NCI-H1048 (cell line): ENCODE measurements at regions not wholly inside any gene's neighbourhood (a gene's known extent, or its start where the extent isn't known, plus 50 kb on each side); places are given as distances from the start of the nearest gene placed in this dataset.

ENCODE experiments used
- DNase-seq: peaks from one replicate; lab custom pipeline; 2025; lab: John Stamatoyannopoulos, UW

DNA sequence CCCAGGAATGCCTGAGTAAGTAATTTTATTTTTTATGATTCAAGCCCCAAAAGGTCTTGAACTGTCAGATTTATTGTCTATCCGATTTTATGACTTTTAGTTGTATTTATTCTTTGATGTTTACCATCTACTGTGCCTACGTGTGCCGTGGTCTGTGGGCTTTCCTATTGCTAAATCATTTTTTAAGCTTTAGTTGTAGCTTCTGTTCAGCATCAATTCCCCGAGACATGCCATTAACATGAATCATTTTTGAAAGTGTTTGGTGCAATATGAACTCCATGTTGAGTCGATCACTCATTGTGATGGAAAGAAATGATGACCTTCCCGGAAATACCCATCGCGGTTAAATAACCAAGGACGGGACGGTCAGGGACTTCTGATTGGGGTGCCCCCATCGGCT is 268.7 kb upstream of the THRB start:
- DNase-seq: no peak

DNA sequence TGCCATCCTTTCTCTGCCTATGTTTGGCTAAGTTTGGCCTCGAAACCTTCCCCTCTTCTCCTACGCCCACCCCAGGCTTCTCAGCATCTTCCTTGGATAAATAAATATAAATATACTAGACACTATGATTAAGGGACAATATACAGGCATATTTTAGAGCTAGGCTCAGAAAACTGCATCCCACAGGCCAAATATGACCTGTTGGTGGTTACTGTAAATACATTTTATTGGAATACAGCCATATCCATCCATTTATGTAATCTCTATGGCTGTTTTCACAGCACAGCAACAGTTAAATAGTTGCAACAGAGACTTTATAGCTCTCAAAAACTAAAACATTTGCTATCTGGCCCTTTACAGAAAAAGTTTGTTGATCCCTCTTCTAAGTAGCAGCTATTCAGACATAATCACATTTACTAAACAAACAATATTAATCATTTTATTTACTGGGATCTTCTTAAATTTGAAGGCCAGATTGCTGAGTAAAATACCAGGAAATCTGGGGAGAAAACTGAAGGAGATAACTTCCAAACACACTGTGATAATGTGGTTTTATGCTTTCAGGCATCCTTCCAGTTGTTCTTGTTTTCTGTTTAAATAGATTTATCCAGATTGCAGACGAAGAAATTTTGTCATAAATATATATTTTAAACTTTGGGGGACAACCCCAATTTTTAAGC is 269.7 kb upstream of the THRB start:
- DNase-seq: no peak

DNA sequence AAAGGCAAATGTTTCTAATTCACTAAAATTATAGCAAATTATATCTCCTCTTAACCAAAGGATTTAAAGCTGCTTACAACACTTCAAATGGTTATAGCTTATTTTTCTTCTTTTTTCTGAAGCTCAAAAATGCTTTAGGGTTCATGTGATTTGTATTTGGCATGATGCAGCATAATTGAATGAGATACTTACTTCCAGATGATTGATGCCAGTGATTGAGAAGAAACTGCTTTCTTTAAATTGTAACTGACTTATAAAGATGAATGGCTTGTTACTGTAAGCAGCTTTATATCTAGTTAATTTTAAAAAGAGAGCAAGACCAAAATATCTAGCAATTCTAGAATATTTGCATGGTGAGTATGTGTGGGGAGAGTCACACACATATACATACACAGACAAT is 270.7 kb upstream of the THRB start:
- DNase-seq: no peak

DNA sequence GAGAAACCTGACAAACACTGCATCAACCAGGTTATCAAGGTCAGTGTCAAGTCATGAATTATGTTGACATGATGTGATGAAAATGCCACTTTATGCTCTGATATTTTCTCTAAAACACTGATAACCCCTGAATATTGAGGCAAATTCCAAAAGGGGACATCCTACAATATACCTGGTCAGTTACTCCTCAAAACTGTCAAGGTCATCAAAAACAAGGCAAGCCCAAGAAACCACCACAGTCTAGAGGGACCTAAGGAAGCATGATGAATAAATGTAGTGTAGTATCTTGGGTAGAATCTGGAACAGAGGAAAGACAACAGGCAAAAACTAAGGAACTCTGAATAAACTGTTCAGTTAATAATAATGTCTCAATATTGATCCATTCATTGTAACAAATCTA is 275.3 kb upstream of the THRB start:
- no peak for DNase-seq

DNA sequence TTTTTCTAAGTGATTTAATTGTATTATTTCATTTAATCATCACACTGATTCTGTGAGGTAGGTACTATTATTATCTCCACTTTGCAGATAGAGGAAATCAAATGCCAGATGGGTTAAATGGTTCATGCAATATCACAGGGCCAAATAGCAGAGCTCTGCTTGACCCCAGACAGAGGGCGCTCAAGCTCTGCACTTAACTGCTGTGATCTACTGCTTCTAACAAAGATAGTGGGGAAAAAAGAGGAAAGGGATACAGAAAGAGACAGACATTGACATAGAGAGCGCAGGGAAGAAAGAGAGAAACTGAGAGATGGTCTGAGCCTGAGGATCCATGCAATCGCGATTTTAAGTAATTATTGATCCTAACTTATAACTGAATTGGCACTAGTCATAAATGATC is 279.1 kb upstream of the THRB start:
- DNase-seq: peak; percentile 48

DNA sequence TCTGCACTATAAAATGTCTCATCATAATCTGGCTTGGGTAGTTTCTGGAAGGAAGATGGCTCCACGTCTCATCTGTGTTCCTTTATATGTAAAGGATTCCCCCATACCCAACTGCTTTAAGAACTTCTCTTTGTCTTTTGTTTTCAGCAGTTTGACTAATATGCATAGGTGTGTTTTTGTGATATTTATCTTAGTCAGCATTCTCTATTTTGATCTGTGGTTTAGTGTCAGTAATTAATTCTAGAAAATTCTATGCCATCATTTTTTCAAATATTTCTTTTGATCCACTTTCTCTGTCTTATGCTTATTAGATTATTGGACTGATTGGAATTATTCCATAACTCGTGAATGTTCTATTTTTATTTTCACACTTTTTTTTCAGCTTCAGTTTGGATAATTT is 286.3 kb upstream of the THRB start:
- no peak for DNase-seq

DNA sequence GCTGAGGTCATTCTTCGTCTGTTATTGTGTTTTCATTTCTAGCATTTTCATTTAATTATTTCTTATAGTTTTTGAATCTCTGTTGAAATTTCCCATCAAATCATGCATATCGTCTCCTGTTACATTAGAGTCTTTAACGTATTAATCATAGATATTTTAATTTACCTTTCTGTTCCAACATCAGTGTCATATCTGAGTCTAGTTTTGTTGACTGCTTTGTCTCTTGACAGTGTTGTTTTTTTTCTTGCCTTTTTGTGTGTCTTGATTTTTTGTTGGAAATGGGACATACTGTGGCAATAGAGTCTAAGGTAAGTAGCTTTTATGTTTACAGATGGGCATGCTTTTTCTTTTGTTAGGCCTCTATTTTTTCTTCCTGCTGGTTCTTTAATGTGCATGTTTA is 286.8 kb upstream of the THRB start:
- DNase-seq: no peak

DNA sequence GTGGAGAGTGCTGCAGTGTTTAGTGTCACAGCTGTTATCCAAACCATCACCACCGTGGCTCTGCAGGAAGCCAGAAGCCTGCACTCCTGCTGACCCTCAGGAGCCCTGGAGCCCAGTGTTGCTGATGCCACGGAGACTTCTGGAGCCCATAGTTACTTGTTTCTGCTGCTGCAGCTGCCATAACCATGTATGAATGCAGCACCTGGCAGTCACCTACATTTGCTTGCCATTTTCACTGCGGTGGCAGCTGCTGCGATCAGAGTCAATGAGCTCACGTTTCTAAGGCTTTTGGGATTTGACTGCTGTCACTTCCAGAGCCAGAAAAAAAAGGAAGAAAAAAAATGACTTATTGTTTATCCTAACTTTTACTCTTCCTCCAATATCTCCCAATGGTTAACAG is 299.2 kb upstream of the THRB start:
- DNase-seq: no peak

DNA sequence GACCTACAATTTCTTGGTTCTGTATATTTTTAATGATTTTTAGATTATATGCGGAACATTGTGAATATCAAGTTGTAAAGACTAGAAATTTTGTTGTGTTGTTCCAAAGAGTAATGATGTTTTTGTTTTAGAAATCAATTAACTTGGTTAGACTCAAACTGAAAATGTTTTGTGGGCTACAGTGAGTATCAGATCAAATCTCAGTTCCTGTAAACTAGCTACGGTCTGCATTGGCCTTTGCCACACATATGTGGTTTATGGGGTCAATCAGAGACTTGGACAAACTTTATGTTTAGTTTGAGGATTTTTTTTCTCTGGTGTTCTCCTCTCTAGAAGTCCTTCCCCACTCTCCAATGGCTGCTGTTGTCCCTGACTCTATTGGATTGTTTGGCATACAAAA is 308.0 kb upstream of the THRB start:
- DNase-seq: no peak

DNA sequence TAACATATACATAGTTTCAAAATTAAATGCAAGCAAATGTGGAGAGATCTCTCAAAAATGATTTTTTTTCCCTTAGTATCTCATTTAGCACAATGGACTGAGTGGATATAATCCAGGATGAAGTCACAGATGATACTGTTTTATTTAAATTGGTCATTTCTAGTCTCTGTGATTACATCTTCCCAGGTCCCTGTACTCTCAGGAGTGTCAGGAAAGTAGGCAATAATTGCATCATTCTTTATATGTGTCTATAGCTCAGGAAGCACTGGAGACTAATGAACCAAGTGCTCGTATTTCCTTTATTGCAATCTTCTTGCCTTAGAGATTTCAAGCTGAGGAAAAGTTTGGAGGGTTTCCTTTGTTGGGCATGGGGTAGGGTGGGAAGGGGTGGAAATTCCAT is 309.4 kb upstream of the THRB start:
- DNase-seq: no peak

DNA sequence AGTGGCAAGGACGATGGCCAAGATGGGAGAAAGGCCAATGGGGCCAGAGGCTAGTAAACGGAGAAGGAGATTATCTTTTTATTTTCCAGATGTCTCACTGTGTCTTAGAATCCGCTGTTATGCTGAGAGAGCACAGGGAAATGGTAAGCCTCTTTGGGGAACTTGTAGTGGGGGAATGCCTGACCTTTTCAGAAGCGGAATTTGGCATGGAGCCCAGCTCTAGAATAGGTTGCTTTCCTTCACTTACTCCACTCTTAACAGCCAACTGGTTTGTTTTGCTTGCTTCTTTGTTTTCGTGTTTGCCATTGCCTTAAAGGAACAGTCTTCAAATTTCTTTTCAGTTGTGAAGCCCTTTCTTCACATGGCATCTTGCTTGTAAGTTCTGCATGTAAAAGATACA is 316.2 kb upstream of the THRB start:
- no peak for DNase-seq

DNA sequence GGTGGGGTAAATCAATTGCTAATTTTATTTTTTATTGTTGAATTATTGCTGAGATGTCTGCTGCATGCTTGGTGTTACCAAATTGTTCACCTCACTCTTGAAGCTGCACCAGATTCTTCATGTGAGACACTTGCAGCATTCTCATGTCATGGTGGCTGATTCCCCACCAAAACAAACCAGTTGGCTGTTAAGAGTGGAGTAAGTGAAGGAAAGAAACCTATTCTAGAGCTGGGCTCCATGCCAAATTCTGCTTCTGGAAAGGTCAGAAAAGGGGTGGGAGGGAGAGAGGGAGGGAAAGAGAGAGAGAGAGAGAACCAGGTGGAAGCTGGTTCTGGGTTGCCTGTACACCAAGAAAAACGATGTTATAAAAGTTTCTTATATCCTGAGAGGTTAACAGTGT is 317.5 kb upstream of the THRB start:
- no peak for DNase-seq

DNA sequence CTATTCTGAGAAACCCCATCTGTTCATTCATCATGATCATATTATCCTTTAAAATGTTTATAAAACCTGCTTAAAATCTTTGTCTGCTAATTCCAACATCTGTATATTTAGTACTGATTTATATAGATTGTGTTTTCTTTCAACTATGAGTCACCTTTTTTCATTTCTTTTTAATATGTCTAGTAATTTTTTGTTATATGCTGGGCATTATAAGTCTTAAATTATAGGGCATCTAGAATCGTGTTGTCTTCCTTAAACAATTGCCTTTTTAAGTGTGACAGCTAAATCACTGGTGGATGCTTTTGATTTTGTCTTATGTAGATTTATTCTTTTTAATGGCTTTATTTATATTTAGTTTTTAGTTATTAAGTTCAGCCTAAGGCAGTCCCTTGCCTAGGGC is 323.4 kb upstream of the THRB start:
- DNase-seq: no peak

DNA sequence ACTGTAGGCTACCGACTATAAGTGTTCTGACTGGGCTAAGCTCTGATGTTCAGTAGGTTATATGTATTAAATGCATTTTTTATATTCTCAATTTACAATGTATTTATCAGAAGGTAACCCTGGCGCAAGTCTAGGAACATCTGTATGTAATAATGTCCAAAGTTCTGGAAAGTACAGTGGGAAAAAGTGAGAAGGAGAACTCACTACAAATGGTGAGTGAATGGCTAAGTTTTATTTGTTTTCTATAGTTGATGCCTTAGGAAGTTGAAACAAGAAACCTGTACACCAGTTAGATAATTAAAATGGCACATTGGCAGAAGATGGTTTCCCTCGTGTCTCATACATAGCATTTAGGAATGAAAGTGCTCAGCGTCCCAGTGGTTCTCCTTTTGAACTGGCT is 333.4 kb upstream of the THRB start:
- DNase-seq: no peak

DNA sequence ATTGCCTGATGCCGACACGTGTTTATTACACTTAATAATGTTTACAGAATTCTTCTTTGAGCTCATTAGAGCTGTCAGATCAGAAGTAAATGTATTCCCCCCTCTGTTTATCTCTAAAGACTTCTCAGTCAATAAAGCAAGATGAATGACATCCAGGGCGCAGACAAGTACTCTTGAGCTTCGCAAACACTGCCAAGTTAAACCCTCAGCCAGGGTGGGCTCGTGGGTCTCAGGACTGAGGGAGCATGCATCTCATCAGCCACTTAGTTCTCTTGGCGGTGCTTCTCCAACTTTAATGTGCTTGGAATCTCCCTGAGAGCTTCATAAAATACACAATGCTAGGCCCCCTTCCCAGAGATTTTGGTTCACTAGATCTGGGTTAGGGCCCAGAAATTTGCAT is 333.9 kb upstream of the THRB start:
- no peak for DNase-seq

DNA sequence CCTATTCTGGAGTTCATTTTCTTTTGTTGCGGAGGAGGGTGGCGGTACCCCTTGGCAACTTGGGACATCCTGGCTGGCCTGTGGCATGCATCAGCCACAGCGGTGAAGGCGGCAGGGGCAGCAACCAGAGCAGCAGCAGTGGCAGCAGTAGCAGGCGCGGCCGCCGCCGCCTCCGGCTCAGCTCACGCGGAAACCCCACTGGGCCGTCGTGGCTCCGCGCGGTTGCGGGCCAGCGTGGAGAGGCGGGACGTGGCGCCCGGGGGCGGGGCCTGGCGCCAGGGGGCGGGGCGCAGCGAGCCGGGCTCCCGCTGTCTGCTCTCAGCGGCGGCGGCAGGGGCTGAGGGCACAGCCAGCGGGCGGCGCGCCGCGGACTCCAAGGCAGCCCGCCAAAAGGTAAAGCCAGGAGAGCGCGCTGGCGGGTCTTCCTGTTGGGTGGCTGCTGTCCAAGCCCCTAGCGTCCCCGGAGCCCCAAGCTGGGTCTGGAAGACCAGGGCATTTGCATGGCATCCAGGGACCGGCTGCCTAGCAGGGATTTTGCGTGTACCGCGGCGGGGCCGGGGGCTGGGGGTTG is 334.4 kb upstream of the THRB start:
- DNase-seq: peak; percentile 30

DNA sequence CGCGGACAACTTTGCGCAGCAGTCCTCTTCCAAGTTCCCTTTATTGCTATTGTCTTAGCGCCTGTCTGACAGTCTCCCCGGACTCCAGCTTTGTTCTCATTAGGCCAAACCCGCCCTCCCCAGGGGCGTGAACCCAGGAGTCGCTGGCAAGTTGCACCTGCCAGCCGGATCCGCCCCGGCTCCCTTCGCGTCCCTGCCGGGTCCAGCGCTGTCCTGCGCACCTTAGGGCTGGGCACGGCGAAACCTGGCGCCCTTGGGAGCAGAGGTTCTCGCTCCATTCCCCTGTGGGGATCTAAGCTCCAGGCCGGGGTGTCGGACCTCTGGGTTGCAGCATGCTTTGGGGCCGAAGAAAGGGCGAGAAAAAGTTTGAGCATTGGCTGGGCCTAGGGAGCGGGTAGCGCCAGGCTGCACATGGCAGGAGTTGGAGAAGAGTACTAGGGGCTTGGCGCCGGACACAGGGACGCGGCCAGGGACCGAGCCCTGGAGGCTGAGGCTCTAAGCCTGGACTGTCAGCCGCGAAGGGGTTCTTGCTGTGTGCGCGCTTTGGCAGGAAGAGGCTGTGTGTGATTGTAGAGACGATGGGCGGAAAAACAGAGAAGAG is 335.1 kb upstream of the THRB start:
- DNase-seq: no peak

DNA sequence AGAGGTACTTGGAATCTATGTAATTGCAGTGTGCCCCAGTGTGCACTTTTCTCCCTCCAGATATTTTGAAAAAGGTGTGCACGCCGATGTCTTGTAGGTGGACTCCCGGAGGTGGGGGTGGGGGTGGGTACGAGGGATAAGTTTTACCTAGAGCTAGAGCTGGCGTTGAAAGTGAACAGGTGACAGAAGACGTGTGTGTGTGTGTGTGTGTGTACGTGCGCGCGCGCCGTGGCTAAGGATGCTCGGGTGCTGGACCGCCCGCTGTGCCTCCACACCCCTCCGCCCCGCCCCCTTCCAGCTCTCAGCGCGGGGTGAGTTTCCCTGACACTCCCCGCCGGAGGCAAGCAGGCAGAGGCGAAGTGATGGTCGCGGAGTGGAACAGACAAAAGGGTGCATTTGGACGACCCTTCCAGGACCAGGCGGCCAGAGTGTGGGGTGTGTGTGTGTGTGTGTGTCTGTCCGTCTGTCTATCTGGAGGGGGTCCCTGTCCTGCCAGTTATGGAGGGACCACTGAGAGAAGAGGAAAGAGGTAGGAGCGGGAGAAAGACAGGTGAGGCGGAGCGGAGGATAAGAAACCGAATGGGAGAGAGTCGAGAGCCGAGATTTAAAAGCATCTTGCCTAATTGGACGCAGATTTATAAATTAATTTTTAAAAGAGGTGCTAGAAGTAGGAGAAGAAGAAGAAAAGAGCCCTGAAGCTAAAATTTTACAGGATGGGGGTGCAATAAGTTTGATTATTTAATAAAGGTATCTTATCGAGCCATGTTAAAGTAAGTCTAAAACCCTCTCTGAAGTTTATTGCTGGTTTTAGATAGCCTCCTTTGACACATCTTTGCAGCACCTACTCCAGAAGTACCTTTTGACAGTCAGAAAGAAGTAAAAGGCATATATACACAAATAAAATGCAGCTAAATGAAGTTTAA is 335.8 kb upstream of the THRB start:
- DNase-seq: no peak

DNA sequence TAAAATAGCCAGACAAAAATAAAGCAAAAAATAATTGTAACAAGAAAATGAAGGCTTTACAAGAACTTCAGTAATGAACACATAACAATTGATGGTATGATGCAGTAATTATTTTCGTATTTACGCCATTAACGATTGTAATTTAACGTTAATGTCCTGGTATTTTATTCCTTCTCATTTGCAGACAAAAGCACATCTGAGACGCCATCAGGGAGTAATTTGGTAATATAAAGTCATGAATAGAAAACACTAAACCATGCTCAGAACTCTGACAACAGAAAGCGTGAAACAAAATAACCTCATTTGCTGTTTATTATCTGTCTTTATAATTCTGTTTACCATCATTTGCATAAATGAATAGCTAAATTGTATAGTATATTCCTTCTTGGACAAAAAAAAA is 336.6 kb upstream of the THRB start:
- DNase-seq: no peak

DNA sequence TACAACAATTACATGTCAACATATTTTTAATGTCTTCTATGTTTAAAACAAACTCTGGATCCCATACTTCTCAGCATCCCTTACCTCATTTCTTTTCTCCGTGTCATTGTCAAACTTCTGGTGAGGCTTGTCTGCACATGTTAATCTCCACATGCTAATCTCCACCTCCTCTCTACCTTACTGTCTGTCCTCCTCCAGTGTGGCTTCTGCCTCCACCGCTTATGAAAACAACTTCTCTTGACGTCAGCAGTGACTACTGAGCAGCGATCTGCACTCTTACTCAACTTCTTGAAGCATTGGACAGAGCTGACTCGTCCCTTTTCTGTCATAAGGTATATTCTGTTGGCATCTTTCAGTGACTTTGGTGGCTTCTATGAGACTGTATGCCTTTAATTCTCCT is 338.2 kb upstream of the THRB start:
- no peak for DNase-seq

DNA sequence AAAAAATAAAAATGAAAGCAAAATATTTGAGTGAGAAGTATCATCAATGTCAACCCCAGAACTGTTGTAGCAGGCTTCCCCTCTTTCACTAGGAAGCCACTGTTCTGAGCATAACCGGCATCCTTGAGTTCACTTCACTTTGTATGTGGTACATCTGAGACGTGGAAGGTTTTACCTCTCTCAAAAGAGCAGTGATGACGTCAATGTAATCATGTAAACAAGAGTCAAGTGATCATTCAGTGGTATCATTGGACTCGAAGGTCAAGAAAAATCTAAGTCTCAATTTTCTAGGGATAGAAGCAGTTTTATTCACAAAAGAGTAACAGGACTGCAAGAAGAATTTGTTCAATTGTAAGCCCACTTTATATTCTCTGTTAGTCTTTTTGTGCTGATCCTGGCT is 339.8 kb upstream of the THRB start:
- DNase-seq: no peak

DNA sequence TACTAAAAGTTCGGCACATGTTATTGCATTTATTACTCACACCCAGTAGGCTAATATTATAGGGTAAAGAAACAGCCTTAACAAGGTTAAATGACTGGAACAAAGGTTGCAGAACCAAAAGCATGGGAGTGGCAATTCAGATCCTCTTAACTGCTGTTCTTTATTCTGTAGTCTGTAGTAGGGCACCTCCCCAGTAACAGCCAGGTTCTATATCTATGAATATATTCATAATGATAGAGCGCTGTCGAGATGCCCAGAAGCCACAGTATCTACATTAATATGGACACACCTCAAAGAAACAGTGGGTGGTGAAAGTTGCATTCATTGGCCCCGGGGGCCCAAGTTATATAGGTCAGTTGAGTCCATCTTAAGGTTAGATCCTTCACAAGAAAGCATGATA is 340.9 kb upstream of the THRB start:
- no peak for DNase-seq

DNA sequence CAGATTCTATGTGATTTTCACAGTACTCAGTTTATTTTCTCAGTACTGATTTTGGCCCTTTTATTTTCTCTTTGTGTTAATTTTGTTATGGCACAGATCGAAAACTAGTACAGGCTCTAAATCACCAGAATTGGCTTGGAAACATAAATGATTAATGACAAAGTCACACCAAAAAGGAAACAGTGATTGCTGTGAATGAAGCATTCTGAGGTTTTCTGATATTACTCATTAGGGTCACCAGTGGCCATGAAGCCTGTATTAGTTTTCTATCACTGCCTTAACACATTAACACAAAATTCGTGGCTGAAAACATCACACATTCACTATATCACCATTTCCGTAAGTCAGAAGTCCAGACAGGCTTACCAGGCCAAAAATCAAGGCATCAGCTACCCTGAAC is 343.0 kb upstream of the THRB start:
- no peak for DNase-seq
